GM18517 (cell line): ENCODE measurements at regions not wholly inside any gene's neighbourhood (a gene's known extent, or its start where the extent isn't known, plus 50 kb on each side); places are given as distances from the start of the nearest gene placed in this dataset.

ENCODE experiments used
- ATAC-seq: cut with Tn5 transposase; IDR thresholded peaks from one replicate; pipeline ENCODE4 v1.9.1; 2021; ENCODE audit warnings: mild to moderate bottlenecking, moderate library complexity; ENCODE audit not compliant: unreplicated experiment

- no peak for ATAC-seq
Observed at GRCh38 chr21:28828021-28828420, 164.7 kb downstream of the LTN1 start.

GRCh38 chr21:28827422-28827821, 165.3 kb downstream of the LTN1 start:
- ATAC-seq: no peak

- no peak for ATAC-seq
Observed at GRCh38 chr21:28826569-28826968, 166.1 kb downstream of the LTN1 start.

DNA sequence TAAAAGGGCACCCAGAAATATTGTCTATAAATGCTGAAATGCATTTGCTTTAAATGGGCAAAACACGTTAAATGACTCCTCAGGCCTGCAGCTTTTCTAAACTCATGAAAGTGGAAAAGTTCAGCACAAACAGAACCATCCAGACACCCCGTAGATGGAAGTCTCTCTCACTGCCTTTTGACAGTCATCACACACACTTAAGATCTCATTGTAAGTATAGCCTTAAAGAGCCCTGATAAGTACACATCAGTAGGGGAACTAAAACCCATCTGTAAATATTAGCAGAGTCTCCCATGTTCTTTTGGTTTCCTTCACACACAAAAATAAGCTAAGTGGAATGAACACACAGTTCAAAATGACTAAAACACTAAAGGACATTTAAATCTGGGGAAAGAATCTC, 166.7 kb downstream of the LTN1 start:
- no peak for ATAC-seq

DNA sequence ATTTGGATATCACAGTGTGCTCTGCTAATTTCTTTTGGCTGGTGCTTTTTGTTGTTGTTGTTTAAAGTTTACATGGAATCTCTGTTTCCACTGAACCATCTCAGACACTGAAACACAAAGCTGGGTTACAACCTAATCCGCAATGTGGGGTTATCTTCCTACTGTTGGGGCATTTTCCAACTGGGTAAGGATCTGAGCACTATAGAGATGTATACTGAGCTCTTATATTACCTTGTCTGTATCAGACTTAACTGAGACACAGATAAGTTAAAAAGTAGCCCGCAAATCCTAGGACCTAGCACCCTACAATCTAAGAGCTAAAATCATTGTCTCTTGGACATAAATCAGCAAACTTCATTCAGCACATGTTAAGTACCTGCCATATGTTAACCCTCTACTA, 169.2 kb downstream of the LTN1 start:
- ATAC-seq: no peak

GRCh38 chr21:28822486-28823335, 170.0 kb downstream of the LTN1 start:
- ATAC-seq: no peak

DNA sequence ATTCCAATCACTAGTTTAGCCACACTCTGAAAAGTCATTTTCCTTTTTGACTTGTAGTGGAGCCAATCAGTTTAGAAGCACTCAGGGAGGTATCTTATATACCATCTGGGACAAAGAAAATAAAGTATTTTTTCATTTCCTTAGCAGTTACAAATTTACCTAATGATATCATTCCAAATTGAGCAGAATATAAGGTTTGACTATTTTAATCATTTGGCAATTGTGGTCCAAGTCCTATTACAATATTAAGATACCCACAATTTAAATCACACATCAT, 170.6 kb downstream of the LTN1 start:
- ATAC-seq: no peak

- no peak for ATAC-seq
Observed at GRCh38 chr21:28821276-28822122, 171.2 kb downstream of the LTN1 start.

GRCh38 chr21:28818663-28819278, 173.9 kb downstream of the LTN1 start:
- ATAC-seq: no peak

DNA sequence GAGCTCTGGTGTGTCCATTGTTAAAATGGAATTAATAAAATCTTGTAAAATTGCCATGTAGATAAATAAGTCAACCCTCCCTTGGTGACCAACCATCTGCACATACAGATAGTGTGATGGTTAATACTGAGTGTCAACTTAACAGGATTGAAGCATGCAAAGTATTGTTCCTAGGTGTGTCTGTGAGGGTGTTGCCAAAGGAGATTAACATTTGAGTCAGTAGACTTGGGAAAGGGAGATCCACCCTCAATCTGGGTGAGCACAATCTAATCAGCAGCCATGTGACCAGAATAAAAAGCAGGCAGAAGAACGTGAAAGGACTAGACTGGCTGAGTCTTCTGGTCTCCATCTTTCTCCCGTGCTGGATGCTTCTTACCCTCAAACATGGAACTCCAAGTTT, 174.8 kb downstream of the LTN1 start:
- ATAC-seq: no peak

- no peak for ATAC-seq
Observed at GRCh38 chr21:28811860-28812259, 180.8 kb downstream of the LTN1 start.

GRCh38 chr21:28810826-28811524, 181.7 kb downstream of the LTN1 start:
- ATAC-seq: no peak

GRCh38 chr21:28805885-28806284, 186.8 kb downstream of the LTN1 start:
- no peak for ATAC-seq

DNA sequence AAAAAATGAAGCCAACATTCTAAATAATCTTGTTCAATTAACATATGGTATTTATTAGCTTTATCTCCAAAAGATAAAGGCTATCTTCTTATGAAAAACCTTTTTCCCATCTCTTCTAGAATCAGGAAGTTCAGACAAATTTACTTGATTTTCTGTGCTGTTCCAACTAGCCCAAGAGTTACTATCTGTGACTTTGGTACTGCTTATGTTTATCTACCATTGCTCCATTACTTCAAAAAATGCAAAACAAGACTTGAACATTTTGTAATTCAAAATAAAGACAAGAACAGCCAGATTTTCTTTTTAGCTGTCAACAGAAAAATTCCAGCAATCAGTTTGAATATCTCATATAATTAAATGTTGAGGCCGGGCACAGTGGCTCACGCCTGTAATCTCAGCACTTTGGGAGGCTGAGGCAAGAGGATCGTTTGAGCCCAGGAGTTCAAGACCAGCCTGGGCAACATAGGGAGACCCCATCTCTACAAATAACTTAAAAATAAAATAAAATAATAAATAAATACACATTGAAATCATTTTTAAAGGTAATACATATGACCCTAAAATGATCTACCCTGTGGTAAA, 188.5 kb downstream of the LTN1 start:
- no peak for ATAC-seq

DNA sequence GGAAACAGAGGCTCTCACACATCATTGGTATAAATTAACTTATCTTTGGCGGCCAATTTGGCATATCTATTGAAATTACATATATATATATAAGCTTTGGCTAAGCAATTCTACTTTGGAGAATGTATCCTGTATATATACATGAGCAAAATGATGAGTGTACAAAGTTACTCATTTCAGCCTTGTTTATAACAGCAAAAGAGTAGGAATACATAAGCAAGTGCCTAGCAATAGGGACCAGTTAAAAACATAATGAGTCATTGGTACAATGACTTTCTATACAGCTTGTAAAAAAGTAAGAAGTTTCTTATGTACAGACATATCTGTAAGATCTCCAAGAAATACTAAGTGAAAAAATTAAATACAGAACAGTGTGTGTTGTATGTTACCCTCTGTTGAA, 190.8 kb downstream of the LTN1 start:
- no peak for ATAC-seq

DNA sequence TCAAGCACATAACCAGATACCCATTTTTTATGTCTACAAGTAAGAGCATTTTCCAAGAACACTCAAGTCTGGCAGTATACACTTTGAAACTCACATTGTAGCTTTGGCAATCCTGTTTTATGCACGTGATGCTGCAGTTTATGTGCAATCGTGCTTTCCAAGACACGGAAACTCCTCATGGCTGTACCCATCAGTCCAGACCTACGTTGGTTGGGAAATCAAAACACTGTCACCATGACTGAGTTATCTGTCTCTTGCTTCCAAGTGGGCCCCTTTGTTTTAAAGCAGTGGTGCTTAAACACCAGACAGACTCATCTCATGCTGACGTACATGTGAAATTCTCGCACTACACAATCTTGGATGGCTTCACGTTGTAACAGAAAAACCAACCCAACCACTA, 192.8 kb downstream of the LTN1 start:
- ATAC-seq: no peak

DNA sequence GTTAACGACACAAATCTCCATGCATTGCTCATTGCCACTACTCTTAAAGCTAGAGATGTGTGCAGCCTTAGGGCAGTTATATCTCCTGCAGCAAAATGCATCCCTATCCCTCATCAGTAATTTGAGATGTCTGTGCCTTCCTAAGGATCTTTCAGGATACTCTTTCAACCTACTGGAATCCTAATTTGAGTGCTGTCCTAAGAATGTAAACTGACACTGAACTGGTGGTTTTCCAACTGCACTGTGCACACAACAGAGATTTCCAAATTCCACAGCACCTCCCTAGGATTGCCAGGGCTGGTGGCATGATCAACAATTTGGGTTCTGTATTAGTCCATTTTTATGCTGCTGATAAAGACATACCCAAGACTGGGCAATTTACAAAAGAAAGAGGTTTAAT, 193.9 kb downstream of the LTN1 start:
- ATAC-seq: no peak

- no peak for ATAC-seq
Observed at GRCh38 chr21:28795251-28795650, 197.4 kb downstream of the LTN1 start.

DNA sequence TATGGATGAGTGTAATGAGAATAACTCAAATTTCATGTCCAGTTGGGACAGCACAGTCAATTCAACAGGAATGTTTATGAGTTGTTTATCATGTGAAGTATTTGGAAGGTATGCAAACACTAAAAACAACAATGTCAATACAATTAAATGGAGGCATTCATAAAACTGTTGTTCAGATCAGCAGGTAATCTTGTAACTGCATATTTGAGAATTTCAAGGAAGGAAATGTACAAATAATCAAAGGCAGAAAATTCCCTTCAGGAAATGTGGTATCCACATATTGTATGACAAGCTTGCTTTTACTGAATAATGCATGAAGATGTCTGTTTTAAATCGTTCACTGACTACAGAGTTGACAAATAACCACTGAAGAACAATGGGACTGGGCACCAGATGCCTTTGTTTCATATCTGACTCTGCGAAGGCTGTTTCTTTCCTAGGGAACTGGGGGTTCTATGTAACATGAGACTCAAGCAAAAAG, 198.3 kb downstream of the LTN1 start:
- no peak for ATAC-seq

GRCh38 chr21:28793043-28793442, 199.6 kb downstream of the LTN1 start:
- ATAC-seq: no peak
